Posterior cingulate gyrus (tissue), 11 donors: ENCODE measurements at regions not wholly inside any gene's neighbourhood (a gene's known extent, or its start where the extent isn't known, plus 50 kb on each side); places are given as distances from the start of the nearest gene placed in this dataset.

ENCODE experiments used
- DNase-seq, 10 donors: peaks; one replicate each; pipeline versions ENCODE4 v3.0.0 to v3.0.0-alpha.2; 2020 to 2021; ENCODE audit warnings: mixed read lengths in 3 of 10
- intact Hi-C: fragments of 100-400 bp; cut with DNase I; formaldehyde crosslinking; loops from one replicate; pipeline ENCODE4 v1.15.1; 2023

DNA sequence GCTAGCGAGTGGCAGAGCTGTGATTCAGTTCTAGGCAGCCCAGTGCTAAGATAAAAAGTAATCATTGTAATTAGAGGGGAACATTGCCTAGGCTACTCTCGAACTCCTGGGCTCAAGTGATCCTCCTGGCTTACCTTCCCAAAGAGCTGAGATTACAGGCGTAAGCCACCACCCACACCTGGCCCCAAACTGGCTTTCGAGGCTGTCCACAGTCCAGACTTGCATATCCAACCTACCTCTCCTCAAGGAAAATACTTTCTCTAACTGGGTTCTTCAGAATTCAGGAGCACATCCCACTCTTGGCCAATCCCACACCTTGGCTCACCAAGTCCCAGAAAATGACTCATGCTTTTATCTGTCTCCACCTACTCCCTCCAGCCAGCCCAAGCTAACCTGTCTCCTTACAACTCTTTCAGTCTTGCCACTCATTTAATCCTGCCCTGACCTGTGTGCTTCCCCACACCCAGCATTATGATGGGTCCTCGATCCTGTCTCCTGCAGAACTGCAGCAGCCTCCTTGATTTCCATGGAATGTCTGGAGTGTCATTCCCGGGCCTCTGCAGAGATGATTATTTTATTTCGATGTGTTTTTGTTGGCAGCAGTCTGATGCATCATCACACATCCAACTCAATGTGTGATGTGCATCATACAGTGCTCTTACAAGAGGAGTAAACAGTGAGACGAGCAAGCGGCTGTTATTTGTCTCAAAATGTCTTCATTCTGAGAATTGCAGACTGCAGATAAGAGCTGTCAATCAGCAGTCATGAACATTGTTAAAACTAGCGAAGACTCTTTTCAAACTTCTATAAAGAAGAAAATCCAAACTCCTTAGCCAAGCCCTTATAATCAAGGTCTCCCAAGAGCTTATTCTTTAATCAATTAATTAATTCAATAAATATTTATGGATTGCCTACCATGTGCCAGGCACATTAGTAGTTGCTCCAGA lies 167.3 kb downstream of the SEC61B start:
- DNase-seq, result peak in 3 of 10 donors; percentile 19 to 88 (median 80)
- intact Hi-C loops, result loop anchor here (5.0 kb wide), 1 partner anchor 53 kb away; no protein-coding TSS in a partner anchor

DNA sequence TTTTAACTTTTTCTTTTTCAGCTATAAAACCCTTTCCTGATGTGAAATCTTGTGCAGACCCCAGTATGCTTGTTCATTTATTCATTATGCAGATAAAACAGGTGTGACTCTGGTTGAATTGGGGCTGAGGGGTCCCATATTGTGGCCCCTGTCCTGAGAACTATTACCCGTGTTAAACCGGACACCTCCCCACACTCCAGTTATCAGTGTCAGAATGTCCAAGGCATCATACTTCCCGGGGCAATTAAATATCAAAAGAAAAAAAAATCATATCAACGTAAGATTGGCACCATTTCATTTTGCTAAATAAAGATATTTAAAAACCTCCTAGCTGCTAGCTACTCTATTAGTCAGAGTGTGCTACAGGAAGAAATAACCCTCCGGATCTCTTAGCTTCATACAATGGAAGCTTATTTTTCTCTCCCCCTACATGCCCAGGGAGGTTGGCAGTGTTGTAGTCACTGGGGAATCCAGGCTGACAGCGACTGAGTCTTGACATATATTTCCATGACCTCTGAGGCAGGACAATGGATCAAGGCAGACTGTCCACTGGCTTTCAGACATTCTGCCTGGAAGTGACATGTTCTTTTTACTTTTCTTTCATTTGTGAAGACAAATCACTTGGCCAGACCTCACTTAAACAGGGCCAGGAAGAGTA lies 170.0 kb downstream of the SEC61B start:
- no peak for DNase-seq
- intact Hi-C loops, result loop anchor here (5.0 kb wide), 1 partner anchor 50 kb away; no protein-coding TSS in a partner anchor

DNA sequence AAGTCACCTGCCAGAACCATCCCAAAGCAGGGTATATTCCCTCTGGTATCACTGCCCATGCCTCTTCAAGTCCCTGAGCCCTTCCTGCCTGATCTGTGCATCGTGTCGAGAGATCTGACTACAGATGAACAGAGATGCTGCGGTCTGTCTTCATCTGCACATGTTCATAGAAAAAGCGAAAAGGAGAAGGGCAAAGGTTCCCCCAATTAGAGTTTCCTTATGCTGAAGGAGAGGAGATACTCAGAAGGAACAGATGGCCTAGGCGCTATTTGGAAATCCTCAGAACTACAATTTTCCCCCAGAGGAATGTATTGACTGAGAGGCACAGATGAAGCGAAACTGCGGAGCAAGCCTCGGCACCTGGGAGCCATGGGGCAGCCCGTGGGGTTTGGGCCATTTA lies 170.9 kb downstream of the SEC61B start:
- intact Hi-C loops, result loop anchor here (5.0 kb wide), 1 partner anchor 49 kb away; no protein-coding TSS in a partner anchor
- DNase-seq, result no peak

DNA sequence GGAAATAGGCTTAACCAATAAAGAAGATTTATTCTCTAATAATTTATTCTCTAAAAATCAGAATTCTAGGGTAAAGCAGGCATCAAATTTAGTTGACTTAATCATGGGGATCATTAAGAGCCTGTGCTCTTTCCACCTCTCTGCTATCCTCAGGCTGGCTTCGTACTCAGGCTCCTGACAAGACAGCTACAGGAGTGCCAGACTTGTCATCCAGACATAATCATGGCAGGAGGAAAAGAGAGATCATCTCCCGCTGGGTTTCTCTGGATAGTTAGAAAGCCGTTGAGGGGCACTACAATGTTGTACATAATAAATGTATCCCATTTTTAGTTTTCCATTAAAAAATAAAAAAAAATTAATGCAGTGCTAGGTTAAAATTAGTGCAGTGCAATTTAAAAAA lies 171.9 kb downstream of the SEC61B start:
- no peak for DNase-seq
- intact Hi-C loops, result loop anchor here (5.0 kb wide), 1 partner anchor 48 kb away; no protein-coding TSS in a partner anchor

DNA sequence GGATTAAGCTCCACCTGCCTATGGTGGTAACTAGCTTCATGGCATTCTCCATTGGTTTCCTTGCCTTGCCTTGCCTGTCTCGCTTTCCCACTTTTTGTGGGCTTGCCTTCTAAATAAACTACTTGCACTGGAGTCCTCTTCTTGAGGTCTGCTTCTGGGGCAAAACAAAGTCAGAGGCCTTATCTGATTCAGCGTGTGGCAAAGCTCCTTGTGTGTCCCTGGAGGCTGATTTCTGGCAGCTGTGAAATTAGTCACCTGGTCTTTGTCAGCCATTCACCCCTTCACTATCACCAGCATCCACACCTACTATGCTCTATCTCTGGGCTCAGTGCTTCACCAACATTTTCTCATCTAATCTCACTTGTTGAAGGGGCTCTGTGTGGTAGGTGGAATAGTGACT lies 176.2 kb downstream of the SEC61B start:
- intact Hi-C loops, result no loop called here
- DNase-seq, result no peak

DNA sequence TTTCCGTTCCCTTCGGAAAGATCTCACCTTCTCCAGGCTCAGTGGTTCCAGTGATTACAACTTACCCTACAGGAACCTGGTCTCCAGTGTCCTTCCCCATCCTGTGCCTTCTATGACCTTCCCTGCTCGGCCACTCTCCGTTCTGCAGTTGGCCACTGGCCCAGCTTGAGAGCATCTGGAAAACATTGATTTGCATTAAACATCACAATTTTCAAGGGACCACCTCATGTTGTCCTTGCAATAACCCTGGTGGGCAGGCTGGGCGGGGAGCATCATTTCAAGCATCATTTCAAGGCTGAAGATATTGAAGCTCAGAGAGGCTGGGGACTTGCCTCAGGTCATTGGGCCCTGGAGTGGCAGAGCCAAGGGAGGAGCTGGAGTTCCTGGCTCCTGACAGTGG lies 177.4 kb downstream of the SEC61B start:
- intact Hi-C loops, result no loop called here
- DNase-seq, result no peak

DNA sequence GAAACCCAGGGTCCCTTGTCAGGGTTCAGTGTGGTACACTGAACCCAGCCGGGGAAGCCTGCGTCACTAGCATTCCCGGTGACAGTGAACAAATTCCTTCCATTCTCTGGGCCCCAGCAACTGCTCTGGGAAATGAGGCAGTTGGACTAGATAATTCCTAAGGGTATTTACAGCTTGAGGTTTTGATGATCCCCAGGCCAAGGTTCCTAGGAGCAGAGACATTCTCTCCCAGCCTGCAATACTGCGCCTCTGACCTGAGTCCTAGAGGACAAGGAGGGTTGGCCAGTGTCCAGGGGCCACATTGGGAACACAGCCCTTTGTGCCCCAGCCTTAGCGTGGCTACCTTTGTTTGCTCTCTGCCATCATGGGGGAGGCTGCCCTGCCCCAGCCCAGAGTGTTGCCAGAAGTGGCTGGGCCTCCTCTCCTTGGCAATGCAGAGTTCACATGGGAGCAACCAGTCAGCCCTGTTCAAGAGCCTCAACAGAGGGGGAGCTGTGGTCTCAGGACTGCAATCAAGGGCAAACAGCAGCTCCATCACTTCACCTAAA lies 178.2 kb downstream of the SEC61B start:
- intact Hi-C loops, result no loop called here
- no peak for DNase-seq

DNA sequence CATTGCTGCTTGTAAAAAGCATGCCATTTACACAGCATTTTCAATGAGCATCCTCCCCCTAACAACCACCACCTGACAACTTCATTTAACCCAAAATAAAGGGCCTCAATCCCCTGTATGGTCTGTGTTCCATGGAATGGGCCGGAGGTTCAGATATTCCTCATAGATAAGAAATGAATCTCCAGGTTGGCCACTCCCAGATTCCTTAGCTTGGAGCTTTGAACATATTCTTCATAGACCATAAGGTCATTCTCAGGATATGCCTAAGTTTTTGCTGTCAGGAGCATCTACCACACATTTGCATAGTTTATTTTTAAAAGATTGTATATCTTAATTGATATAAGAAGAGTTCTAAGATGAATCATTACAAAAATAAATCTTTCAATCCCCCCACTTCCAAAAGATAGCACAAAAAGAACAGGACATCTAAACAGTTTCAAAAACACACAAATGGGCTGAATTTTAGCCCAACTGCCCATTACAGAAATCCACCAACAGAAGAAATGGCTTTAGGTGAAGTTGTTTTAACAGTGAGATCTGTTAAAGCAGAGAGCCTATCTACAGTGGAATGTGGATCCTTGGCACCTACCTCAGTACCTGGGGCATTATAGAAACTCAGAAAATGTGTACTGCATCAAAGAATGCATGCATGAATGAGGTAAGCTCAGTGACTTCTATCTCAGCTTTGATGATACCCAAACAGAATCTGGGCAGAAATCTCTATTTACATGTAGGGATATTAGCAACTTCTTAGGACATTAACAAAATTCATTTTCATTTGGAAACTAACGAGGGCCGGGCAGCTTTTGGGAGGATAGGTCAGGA lies 179.8 kb downstream of the SEC61B start:
- intact Hi-C loops, result no loop called here
- no peak for DNase-seq

DNA sequence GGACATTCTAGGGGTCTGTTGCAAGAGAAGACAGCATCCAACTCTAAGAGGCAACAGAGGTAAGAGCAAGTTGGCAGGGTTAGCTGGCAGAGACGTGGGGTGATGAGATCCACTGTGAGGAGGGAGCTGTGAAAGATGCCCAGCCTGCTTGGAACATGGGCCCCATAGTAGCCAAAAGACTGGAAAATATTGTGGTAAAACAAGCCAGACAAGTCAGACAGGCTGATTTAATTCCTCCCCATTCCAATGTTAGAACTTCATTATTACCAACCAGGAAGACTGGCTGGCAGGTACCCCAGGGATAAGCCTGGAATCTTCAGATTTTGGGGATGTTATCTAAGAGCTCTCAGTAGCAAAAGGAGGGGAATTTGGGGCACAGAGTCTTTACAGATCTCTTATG lies 181.3 kb downstream of the SEC61B start:
- no peak for DNase-seq
- intact Hi-C loops, result no loop called here

DNA sequence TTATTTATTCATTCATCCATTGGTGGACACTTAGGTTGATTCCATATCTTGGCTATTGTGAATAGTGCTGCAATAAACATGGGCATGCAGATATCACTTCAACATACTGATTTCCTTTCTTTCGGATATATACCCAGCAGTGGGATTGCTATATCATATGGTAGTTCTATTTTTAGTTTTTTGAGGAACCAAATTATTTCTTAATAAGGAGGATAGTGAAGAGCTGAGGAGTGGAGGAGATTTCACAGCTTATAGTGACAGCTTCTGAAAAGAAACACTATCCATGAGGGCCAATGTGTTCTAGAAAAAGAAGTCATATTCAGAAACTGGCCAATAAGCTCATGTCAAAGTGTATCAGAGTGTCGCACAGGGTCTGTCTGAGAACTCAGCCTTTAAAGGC lies 183.3 kb downstream of the SEC61B start:
- intact Hi-C loops, result no loop called here
- DNase-seq, result no peak

DNA sequence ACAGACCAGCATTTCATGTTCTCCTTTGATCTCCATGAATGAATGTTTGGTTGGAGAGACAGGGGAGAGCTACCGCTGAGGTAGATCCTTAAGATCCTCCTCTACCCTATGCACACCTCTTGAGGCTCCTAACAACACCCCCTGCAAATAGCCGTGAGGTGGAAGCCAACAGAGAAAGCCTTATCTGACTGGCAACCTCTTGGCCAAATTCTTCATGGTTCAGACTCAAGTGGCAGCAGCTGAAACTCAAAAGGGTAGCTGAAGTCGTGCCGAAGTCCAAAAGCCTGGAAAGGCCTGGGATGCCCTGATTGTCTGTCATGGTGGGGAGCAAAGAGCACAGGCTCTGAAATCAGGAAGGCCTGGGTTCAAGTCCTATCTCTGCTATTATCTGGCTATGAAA lies 184.9 kb downstream of the SEC61B start:
- no peak for DNase-seq

DNA sequence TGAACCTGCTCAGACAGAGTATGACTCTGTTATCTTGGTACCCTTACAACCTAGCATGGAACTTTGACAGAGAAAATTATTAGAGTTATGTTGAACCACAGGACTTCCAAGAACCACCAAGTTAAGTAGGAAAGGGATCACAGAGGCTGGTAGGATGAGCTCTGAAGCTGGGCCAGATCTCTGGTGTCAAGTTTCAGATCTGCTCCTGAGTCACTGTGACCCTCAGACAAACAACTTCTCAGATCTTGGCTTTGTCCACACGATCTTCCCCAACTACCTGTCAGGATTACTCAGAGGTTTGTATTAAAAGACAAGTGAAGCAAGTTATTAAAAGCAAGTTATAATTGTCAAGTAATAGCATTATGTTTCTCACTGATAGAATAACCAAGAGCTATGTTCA lies 189.0 kb downstream of the SEC61B start:
- no peak for DNase-seq
- intact Hi-C loops, result no loop called here

More for the DNA sequence above, 184.9 kb downstream of the SEC61B start:
- intact Hi-C loops, result no loop called here

DNA sequence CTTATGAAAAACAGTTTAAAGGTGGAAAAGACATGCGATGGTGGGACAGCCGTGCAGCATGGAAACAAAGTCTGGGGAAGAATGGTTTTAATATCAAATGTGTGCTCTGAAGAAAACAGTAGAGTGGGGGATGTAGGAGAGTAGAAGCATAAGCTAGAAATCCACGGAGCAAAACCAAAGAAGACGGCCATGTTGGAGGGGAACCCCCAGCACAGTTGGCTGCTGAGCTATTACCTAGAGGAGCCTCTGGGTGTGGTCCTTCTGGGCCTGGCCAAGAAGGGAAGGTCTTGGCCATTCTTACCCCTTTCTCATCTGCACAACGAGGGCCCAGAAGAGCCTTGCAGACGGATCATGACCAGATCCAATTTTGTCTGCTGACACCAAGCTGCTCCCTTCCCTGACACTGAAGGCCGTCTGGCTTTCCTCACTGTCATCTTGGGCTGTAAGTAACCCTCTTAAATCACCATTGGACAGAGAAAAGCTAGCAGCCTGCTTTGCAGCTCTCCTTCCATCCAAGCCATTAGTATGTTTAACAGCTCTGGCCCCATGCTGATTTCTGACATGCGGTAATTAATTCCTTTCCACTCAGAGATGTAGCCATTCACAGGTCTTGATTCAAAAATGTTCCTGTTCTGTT lies 189.5 kb downstream of the SEC61B start:
- intact Hi-C loops, result no loop called here
- no peak for DNase-seq

DNA sequence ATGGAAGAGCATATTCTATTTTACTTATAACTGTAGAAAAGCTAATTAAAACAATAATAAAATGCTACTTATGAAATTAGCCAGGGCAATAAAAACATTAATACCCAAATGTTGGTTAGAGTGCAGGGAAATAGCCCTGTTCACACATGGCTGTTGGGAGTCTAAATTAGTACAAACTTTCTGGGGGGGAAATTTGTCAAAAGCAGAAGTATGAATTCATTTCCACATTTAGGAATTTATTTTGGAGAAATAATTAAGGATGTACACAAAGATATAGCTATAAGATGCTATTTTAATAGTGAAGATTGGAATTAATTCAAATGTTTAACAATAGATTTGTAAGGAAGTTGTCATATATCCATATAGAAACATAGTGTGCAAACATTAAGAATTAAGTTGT lies 190.5 kb downstream of the SEC61B start:
- intact Hi-C loops, result no loop called here
- no peak for DNase-seq

DNA sequence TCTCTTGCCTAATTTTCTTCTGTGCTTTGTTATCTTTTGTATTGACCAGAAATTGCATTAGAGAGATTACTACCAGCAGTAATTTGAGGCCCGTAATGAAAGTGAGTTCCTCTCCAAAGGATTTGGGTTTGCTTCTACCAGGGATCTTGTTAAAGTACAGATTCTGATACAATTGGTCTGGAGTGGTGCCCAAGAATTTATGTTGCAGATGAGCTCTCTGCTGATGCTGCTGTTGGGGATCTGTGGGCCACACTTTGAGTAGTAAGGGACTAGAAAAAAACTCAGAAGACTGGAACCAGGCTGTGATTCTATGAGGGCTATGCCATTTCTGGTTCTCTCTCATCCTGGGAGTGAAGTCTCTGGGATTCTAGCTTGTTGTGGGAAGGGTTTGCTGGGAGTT lies 192.2 kb downstream of the SEC61B start:
- no peak for DNase-seq
- intact Hi-C loops, result no loop called here

DNA sequence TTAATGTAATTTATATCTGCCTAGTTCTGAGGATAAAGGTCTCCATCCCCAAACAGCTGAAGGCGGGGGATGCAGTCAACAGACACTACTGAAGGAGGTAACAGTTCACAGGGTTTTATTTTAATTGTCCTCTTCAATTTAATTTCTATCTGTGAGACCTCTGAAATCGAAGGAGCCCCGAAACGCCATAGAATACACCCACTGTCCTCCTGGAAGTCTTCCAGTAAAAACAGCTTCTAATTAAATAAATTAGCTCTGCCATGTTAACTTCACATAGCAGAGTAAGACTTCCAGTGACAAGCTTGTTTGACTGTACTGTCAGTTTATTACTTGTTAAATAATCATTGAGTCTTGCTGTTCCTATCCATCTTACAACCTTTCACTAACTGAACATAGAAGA lies 193.5 kb downstream of the SEC61B start:
- intact Hi-C loops, result no loop called here
- no peak for DNase-seq

DNA sequence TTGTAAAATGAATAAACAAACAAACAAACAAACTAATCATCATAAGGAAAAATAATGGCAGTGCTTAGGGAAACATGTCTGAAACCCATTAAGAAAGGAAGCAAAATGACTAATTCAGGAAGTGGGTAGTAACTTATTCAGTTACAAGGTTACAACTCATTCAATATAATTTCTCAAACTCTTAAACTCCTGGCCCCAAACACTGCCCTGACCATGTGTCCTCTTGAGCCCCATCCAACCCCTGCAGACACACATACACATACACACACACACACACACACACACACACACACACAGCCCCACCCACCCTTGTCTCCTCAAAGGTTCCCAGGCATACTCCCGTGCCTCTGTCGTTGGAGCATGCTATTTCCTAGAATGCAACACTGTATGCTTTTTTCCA lies 193.9 kb downstream of the SEC61B start:
- DNase-seq, result no peak
- intact Hi-C loops, result no loop called here

DNA sequence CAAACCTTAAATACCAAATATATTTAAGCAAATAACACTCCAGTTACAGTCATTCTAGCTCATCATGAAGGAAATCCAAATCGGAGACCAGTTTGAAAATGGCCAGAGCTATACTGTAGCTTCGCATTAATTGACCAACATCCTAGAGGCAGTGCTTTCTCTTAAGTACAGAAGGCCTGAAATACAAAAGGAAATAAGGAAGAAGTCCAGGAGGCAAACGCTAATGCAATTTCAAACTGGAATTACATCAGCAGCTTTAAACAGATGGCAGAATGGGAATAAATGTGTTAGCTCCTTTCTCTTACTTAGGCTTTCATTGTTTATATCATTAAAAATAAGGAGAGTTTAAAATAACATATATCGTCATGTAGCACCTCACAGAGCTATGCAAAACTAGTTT lies 197.0 kb downstream of the SEC61B start:
- intact Hi-C loops, result no loop called here
- no peak for DNase-seq

DNA sequence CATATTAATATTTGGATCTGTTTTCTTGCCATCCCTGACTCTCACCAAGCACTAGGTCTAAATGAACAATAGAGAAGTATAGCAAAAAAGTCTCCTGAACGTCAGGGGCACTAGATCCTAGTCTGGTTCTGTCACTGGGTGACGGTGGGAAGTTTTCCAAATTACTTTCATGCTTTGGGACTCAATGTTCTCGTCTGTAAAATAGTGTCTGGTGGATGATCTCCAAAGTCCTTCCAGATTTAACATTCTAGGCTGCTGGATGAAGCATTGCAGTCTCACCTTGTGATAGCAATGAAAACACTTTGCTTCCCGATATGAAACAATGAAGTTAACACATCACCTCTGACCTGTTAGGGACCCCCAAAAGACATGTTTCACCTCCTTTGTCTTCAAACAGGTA lies 199.3 kb downstream of the SEC61B start:
- no peak for DNase-seq
- intact Hi-C loops, result no loop called here

DNA sequence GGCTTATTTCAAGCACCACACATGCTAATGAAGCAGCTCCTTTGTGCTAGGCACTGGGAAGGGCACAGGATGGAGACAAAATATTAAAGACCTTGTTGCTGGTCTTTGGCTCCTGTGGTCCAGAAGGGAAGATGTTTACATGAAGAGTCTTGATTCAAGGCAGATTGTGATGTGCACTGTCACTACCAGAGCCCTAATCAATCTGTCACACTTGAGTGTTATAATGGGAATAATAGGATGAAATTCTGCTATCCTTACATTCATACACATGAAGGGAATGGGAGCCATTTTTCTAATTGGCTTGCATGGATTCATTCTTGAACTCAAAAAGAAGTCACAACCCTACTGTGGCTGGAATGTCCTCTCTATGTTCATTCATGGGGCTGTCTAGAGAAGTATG lies 203.0 kb downstream of the SEC61B start:
- intact Hi-C loops, result no loop called here
- no peak for DNase-seq
